Endothelial cell of umbilical vein (primary cell): ENCODE measurements at regions not wholly inside any gene's neighbourhood (a gene's known extent, or its start where the extent isn't known, plus 50 kb on each side); places are given as distances from the start of the nearest gene placed in this dataset.

Experiments
- CTCF ChIP-seq, 2 donors: IDR thresholded peaks; 1 replicate in 1 of 2; 2 replicates in 1 of 2; pipeline ENCODE4 v1.5.1; 2011; ENCODE audit warnings: low read length in 2 of 2, mild to moderate bottlenecking in 2 of 2, moderate library complexity in 2 of 2, control low read depth in 1 of 2, inconsistent platforms in 1 of 2, low read depth in 1 of 2; ENCODE audit not compliant: insufficient read depth in 1 of 2; ENCODE audit errors: extremely low read depth in 1 of 2
- EZH2 ChIP-seq: IDR thresholded peaks from 2 replicates; pipeline ENCODE4 v1.6.1; 2012; ENCODE audit warnings: borderline replicate concordance, low read depth, mild to moderate bottlenecking, moderate library complexity, low read length, inconsistent platforms; ENCODE audit not compliant: severe bottlenecking
- POLR2AphosphoS5 ChIP-seq: IDR thresholded peaks from 2 replicates; pipeline ENCODE4 v1.6.1; 2012; ENCODE audit warnings: low read depth, mild to moderate bottlenecking, control low read depth, low read length, moderate library complexity; ENCODE audit not compliant: insufficient read depth

DNA sequence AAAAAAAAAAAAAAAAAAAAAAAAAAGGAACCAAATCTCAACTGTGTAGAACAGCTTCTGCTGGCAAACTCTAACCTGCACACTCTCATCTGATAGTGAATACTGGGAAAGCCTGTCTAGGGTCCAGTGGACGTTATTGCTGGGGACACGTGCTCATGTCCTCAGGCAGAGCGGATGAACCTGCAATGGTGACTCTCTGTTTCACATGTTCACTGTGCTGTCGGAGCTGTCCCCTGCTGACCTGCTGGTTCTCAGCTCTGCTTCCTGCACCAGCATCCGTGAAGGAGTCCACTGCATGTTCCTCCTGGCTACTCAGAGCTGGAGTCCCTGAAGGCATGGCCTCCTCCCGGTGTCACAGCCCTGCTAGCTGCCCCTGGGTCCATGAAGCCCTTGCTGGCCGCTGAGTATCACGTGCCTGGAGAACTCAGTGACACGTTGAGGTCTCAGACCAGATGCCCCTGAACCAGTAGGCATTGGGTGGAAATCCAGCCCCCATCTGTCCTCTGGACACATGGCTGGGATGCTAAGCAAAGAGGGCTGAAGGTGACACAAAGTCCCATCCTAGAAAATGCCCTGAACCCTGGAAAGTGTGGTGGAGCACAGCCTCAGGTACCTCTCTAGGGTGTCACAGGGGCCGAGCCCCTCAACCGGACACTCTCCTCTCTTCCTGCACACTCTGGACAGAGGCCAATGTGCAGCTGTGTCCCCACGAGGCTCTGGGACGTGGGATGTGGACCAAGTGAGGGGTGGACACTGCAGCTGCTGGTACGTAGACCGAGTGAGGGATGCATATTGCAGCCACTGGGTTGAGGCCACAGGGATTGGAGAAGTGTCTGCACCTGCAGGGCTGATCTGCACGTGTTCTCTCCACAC lies 54.9 kb upstream of the FRMD1 start:
- TF ChIP-seq CTCF (IDR thresholded peaks at IDR 0.05; ENCODE audit: extremely low read depth in 1 of 2, insufficient read depth in 1 of 2, low read depth in 1 of 2, low read length in 2 of 2) (no peak), EZH2 (no peak), POLR2AphosphoS5 (no peak)
